Ovary (tissue), 3 donors: ENCODE measurements at regions not wholly inside any gene's neighbourhood (a gene's known extent, or its start where the extent isn't known, plus 50 kb on each side); places are given as distances from the start of the nearest gene placed in this dataset.

Source experiments
- CTCF ChIP-seq, 3 donors: fragments of 450-650 bp in 2 of 3; fragments of 200-600 bp in 1 of 3; IDR thresholded peaks; one replicate each; pipeline versions ENCODE4 v1.5.1 to v1.8.0; 2016 to 2022; ENCODE audit warnings: antibody characterized with exemption in 3 of 3, mild to moderate bottlenecking in 1 of 3
- POLR2A ChIP-seq: fragments of 450-650 bp; IDR thresholded peaks from one replicate; pipeline ENCODE4 v1.6.1; 2017; ENCODE audit warnings: antibody characterized with exemption, mild to moderate bottlenecking, moderate library complexity
- donor health status: DM: no; HTN: no; CAD: no.

GRCh38 chr2:239831861-239832489 lies 193.2 kb downstream of the NDUFA10 start:
- TF ChIP-seq CTCF (IDR thresholded peaks at IDR 0.05): no peak
- TF ChIP-seq POLR2A: no peak
